Adrenal gland (tissue), 9 donors: ENCODE measurements at regions not wholly inside any gene's neighbourhood (a gene's known extent, or its start where the extent isn't known, plus 50 kb on each side); places are given as distances from the start of the nearest gene placed in this dataset.

Source experiments
- DNase-seq, 7 donors: peaks; one replicate each; pipeline ENCODE4 v3.0.0-alpha.2; 2019 to 2020
- H3K27ac ChIP-seq, 5 donors: fragments of 200-600 bp; sonication (generic) in 4 of 5; 1 replicate in 3 of 5; 2 replicates in 2 of 5; pipeline versions ENCODE4 v1.5.1 to v1.8.0; 2016 to 2020; ENCODE audit warnings: mild to moderate bottlenecking in 1 of 5
- H3K27me3 ChIP-seq: fragments of 200-600 bp; 2 replicates; pipeline ENCODE4 v1.8.0; 2021
- H3K36me3 ChIP-seq, 2 donors: fragments of 200-600 bp; replicated peaks in 1 of 2; 1 replicate in 1 of 2; 2 replicates in 1 of 2; pipeline versions ENCODE4 v1.5.1 to v1.8.0; 2018 to 2022
- H3K4me1 ChIP-seq, 2 donors: fragments of 200-600 bp; replicated peaks in 1 of 2; 1 replicate in 1 of 2; 2 replicates in 1 of 2; pipeline versions ENCODE4 v1.5.1 to v1.8.0; 2018 to 2021
- H3K4me3 ChIP-seq, 4 donors: fragments of 200-600 bp; sonication (generic) in 3 of 4; one replicate each; pipeline ENCODE4 v1.5.1; 2016 to 2018
- H3K9me3 ChIP-seq, 3 donors: fragments of 200-600 bp; sonication (generic) in 1 of 3; replicated peaks in 1 of 3; 1 replicate in 2 of 3; 2 replicates in 1 of 3; pipeline versions ENCODE4 v1.5.1 to v1.8.0; 2016 to 2021
- POLR2A ChIP-seq, 2 donors: fragments of 450-650 bp; IDR thresholded peaks; one replicate each; pipeline ENCODE4 v1.6.1; 2017; ENCODE audit warnings: antibody characterized with exemption in 2 of 2, mild to moderate bottlenecking in 2 of 2, moderate library complexity in 1 of 2
- WGBS, 4 donors: extraction: QIAGEN DNeasy Blood & Tissue Kit in 2 of 4; methylation state at CpG; one replicate each; pipeline versions ENCODE4 v1.1.5 to v1.1.7; 2013 to 2017; 5-methylcytosine and 5-hydroxymethylcytosine counted together
- intact Hi-C, 2 donors: fragments of 100-400 bp; cut with DNase I; formaldehyde crosslinking; loops; one replicate each; pipeline versions ENCODE4 v1.14.1 to v1.15.0; 2022 to 2023
- TF ChIP-seq, protein P1 (sequence below), 6 experiments: fragments of 450-650 bp in 4 of 6; fragments of 200-600 bp in 2 of 6; sonication (generic) in 1 of 6; IDR thresholded peaks; 1 replicate in 5 of 6; 2 replicates in 1 of 6; pipeline versions ENCODE4 v1.5.1 to v1.8.0; 2016 to 2021; ENCODE audit warnings: antibody characterized with exemption in 6 of 6, mild to moderate bottlenecking in 2 of 6, moderate library complexity in 1 of 6
- donor health status: healthy with polysubstance abuse.
- donor health status: Bipolar disorder and iron deficiency.
- donor health status: DM: yes; HTN: yes; CAD: no.
- donor health status: DM: no; HTN: no; CAD: no.
- donor health status: DM: no; HTN: no; CAD: no.

DNA sequence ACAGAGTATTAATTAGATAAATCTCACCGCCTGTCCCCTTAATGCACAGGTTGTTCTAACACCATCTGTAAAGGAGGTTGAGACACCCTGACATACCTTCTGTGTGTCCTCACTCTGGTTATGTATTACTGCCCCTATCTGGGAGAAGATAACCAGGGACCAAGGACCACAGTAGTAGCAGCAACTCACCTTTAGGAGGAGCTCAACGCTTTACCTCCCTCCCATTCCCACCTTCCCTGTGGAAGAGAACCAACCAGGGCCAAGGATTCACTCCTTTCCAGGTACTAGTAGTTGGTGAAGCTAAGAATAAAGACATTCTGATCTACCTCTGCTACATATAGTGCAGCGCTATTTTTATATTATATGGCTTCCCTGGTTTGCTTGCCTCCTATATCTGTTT is 232.6 kb downstream of the MEX3B start:
- Histone ChIP-seq H3K27me3 (no peaks in the 10 kb centered on the region), H3K4me3 (no peak overlapping the region), H3K9me3 (no peaks in the 10 kb centered on the region), H3K36me3 (no peaks in the 10 kb centered on the region), H3K4me1 (no peaks in the 10 kb centered on the region), H3K27ac (no peak overlapping the region)
- TF ChIP-seq POLR2A (IDR thresholded peaks at IDR 0.05) = no peak
- TF ChIP-seq, protein P1, sequence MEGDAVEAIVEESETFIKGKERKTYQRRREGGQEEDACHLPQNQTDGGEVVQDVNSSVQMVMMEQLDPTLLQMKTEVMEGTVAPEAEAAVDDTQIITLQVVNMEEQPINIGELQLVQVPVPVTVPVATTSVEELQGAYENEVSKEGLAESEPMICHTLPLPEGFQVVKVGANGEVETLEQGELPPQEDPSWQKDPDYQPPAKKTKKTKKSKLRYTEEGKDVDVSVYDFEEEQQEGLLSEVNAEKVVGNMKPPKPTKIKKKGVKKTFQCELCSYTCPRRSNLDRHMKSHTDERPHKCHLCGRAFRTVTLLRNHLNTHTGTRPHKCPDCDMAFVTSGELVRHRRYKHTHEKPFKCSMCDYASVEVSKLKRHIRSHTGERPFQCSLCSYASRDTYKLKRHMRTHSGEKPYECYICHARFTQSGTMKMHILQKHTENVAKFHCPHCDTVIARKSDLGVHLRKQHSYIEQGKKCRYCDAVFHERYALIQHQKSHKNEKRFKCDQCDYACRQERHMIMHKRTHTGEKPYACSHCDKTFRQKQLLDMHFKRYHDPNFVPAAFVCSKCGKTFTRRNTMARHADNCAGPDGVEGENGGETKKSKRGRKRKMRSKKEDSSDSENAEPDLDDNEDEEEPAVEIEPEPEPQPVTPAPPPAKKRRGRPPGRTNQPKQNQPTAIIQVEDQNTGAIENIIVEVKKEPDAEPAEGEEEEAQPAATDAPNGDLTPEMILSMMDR (IDR thresholded peaks at IDR 0.05) = no peak
- no peak for DNase-seq
- intact Hi-C loops = no loop called here
- 45 to 55% (median 53%) methylated on average over 3 of the region's 3 CpGs for WGBS, 4 donors

DNA sequence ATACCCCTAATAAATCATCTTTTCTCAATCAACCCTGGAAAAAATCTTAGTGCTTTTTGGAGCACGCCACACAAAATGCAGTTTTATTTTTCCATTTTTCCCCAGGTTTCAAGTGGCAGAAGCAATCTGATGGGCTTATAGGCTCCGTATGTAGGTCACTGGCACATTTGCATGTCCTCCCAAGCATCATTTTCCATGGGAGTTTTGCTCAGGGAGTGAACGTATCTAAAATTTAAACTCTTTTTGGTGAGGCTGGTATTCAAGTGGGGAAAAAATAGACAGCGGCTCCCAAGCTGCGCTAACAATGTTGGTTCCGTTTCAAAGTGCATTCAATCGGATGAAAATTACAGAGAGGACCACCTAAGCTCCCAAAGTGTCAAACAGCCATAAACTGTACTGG is 233.4 kb downstream of the MEX3B start:
- H3K4me3 ChIP-seq = no peak overlapping the region

DNA sequence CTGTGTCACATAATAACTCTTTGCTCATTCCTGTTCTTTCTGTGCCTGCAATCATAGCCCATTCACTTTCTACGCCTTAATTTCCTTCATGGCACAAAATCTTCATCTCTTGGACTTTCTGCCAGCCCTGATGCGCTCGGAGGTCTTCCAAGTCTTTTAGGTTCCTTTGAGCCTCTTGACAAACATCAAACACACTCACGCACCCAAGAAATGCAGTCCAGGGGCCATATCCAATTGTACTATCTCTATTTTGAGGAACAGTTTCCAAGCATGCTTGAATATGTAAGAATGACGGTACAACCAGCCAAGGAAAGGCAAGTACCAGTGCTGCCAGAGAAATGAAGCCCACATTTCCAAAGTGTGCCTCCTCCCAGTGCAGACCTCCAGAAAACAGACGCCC is 234.1 kb downstream of the MEX3B start:
- Histone ChIP-seq H3K27me3 (no peaks in the 10 kb centered on the region), H3K4me1 (no peaks in the 10 kb centered on the region), H3K36me3 (no peaks in the 10 kb centered on the region), H3K27ac (no peak overlapping the region), H3K4me3 (no peak overlapping the region), H3K9me3 (no peaks in the 10 kb centered on the region)
- intact Hi-C loops = no loop called here
- WGBS, 4 donors = 73 to 75% (median 75%) methylated on average over 6 of the region's 6 CpGs
- no peak for TF ChIP-seq POLR2A (IDR thresholded peaks at IDR 0.05)
- TF ChIP-seq, protein P1 (IDR thresholded peaks at IDR 0.05) = no peak
- no peak for DNase-seq

More for the DNA sequence above, 233.4 kb downstream of the MEX3B start:
- Histone ChIP-seq H3K27me3 (no peaks in the 10 kb centered on the region), H3K27ac (no peak overlapping the region), H3K36me3 (no peaks in the 10 kb centered on the region), H3K9me3 (no peaks in the 10 kb centered on the region), H3K4me1 (no peaks in the 10 kb centered on the region)
- DNase-seq = no peak
- TF ChIP-seq, protein P1 (IDR thresholded peaks at IDR 0.05) = no peak
- no peak for TF ChIP-seq POLR2A (IDR thresholded peaks at IDR 0.05)
- intact Hi-C loops = no loop called here
- WGBS, 4 donors = 78 to 86% (median 81%) methylated on average over 7 of the region's 7 CpGs

DNA sequence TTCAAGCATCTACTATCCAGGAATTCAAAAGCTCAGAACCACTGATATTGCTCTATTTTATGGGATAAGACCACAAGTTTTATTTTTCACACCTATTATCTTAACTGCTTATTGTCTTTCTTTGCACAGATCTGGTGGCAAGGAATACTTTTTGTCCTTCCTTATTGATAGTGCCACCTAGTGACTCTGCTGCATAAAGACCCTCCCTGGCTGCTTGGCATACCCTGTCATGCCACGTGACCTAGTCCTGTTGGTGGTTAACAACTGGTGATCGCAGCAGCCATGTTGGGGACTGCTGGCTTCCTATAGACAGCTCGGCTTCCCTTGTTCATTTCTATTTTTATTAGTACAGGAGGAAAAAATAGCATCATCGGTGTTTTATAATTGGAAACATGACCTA is 236.3 kb downstream of the MEX3B start:
- DNase-seq = no peak
- no peaks in the 10 kb centered on the region for H3K27me3 ChIP-seq
- no peaks in the 10 kb centered on the region for H3K9me3 ChIP-seq
- H3K27ac ChIP-seq = no peak overlapping the region
- WGBS, 4 donors = 42 to 58% (median 51%) methylated on average over 4 of the region's 4 CpGs
- TF ChIP-seq, protein P1 (IDR thresholded peaks at IDR 0.05) = no peak
- TF ChIP-seq POLR2A (IDR thresholded peaks at IDR 0.05) = no peak
- intact Hi-C loops = no loop called here
- no peak overlapping the region for H3K4me3 ChIP-seq
- H3K4me1 ChIP-seq = no peaks in the 10 kb centered on the region
- no peaks in the 10 kb centered on the region for H3K36me3 ChIP-seq
